Sigmoid colon (tissue), 6 donors: ENCODE measurements at regions not wholly inside any gene's neighbourhood (a gene's known extent, or its start where the extent isn't known, plus 50 kb on each side); places are given as distances from the start of the nearest gene placed in this dataset.

Experiments
- DNase-seq: peaks from one replicate; pipeline ENCODE4 v3.0.0-alpha.2; 2019
- H3K27ac ChIP-seq, 4 donors: fragments of 200-600 bp; sonication (generic); one replicate each; pipeline ENCODE4 v1.5.1; 2016 to 2019; ENCODE audit warnings: mild to moderate bottlenecking in 1 of 4
- H3K27me3 ChIP-seq, 3 donors: fragments of 200-600 bp; sonication (generic); one replicate each; pipeline ENCODE4 v1.5.1; 2019; ENCODE audit warnings: mild to moderate bottlenecking in 1 of 3
- H3K36me3 ChIP-seq, 4 donors: fragments of 200-600 bp; sonication (generic); one replicate each; pipeline ENCODE4 v1.5.1; 2016 to 2019
- H3K4me1 ChIP-seq, 4 donors: fragments of 200-600 bp; sonication (generic); one replicate each; pipeline ENCODE4 v1.5.1; 2017 to 2019
- H3K4me3 ChIP-seq, 4 donors: fragments of 200-600 bp; sonication (generic); one replicate each; pipeline ENCODE4 v1.5.1; 2017 to 2019; ENCODE audit warnings: mild to moderate bottlenecking in 2 of 4, moderate library complexity in 1 of 4
- H3K9me3 ChIP-seq, 4 donors: fragments of 200-600 bp in 3 of 4; sonication (generic) in 3 of 4; one replicate each; pipeline versions ENCODE4 v1.5.1 to v1.6.1; 2013 to 2019
- EP300 ChIP-seq, 4 donors: sonication (generic); formaldehyde crosslinking; IDR thresholded peaks; one replicate each; pipeline ENCODE4 v1.6.1; 2017; ENCODE audit warnings: antibody characterized with exemption in 4 of 4
- POLR2A ChIP-seq, 2 donors: fragments of 450-650 bp; IDR thresholded peaks; one replicate each; pipeline ENCODE4 v1.6.1; 2016; ENCODE audit warnings: antibody characterized with exemption in 2 of 2, mild to moderate bottlenecking in 2 of 2, moderate library complexity in 2 of 2
- POLR2AphosphoS5 ChIP-seq, 4 donors: sonication (generic); formaldehyde crosslinking; IDR thresholded peaks; one replicate each; pipeline ENCODE4 v1.6.1; 2017; ENCODE audit warnings: antibody characterized with exemption in 4 of 4
- WGBS, 2 donors: extraction: QIAGEN DNeasy Blood & Tissue Kit; methylation state at CpG; one replicate each; pipeline ENCODE4 v1.1.7; 2013; 5-methylcytosine and 5-hydroxymethylcytosine counted together
- intact Hi-C: fragments of 100-400 bp; cut with DNase I; formaldehyde crosslinking; loops from one replicate; pipeline ENCODE4 v1.15.1; 2023
- TF ChIP-seq, protein P1 (sequence below), 4 experiments: fragments of 450-650 bp in 3 of 4; fragments of 200-600 bp in 1 of 4; IDR thresholded peaks; one replicate each; pipeline ENCODE4 v1.5.1; 2016 to 2019; ENCODE audit warnings: antibody characterized with exemption in 4 of 4, mild to moderate bottlenecking in 3 of 4, moderate library complexity in 2 of 4
- donor health status: healthy with polysubstance abuse.
- donor health status: healthy.

DNA sequence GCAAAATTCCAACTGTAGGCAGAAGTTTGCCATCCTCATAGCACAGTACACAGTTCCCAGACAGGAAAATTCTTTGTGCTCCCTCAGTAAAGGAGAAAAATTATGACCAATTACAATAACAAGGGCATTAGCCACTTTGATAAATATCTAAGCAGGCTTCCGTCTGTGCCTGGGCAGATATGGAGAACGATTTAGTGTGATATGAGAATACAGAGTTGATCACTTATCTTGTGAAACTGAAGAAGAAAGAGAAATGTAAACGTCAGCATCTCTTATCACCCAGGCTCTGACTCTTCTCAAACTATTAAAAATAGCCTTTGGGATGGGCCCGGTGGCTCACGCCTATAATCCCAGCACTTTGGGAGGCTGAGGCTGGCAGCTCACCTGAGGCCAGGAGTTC is 54.5 kb upstream of the TIAM1 start:
- DNase-seq, result no peak
- no peaks in the 10 kb centered on the region for H3K4me1 ChIP-seq
- no peak overlapping the region for H3K4me3 ChIP-seq
- TF ChIP-seq POLR2AphosphoS5 (IDR thresholded peaks at IDR 0.05) (no peak), POLR2A (IDR thresholded peaks at IDR 0.05) (no peak), EP300 (IDR thresholded peaks at IDR 0.05) (no peak)
- TF ChIP-seq, protein P1, sequence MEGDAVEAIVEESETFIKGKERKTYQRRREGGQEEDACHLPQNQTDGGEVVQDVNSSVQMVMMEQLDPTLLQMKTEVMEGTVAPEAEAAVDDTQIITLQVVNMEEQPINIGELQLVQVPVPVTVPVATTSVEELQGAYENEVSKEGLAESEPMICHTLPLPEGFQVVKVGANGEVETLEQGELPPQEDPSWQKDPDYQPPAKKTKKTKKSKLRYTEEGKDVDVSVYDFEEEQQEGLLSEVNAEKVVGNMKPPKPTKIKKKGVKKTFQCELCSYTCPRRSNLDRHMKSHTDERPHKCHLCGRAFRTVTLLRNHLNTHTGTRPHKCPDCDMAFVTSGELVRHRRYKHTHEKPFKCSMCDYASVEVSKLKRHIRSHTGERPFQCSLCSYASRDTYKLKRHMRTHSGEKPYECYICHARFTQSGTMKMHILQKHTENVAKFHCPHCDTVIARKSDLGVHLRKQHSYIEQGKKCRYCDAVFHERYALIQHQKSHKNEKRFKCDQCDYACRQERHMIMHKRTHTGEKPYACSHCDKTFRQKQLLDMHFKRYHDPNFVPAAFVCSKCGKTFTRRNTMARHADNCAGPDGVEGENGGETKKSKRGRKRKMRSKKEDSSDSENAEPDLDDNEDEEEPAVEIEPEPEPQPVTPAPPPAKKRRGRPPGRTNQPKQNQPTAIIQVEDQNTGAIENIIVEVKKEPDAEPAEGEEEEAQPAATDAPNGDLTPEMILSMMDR (IDR thresholded peaks at IDR 0.05), result no peak
- H3K27ac ChIP-seq, result no peak overlapping the region
- intact Hi-C loops, result no loop called here
- no peaks in the 10 kb centered on the region for H3K27me3 ChIP-seq
- WGBS, 2 donors, result 71 to 74% methylated on average over 5 of the region's 5 CpGs
- H3K36me3 ChIP-seq, result no peaks in the 10 kb centered on the region
- H3K9me3 ChIP-seq, result no peaks in the 10 kb centered on the region

DNA sequence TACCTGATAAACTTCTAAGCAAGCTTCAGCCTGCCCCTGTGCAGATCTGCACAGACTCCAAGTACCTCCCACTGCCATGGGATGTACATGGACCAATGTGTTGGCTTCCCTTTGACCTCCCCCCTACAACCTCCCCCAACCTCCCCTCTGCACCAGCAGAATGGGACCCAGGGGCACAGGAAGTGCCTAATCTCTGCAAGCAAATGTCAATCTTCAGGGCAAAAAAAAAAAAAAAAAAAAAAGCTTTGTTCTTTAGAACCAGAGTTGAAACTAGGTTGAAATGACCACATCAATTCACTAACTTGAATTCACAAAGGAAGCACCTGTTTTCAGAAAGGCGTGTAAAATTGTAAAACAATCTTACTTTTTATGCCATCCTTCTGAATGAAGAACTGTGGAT is 53.9 kb upstream of the TIAM1 start:
- WGBS, 2 donors, result 11 to 16% methylated on average over 1 of the region's 1 CpG
- intact Hi-C loops, result no loop called here
- H3K9me3 ChIP-seq, result no peaks in the 10 kb centered on the region
- no peak for DNase-seq
- no peak overlapping the region for H3K27ac ChIP-seq
- TF ChIP-seq, protein P1 (IDR thresholded peaks at IDR 0.05), result no peak
- TF ChIP-seq EP300 (IDR thresholded peaks at IDR 0.05) (no peak), POLR2A (IDR thresholded peaks at IDR 0.05) (no peak), POLR2AphosphoS5 (IDR thresholded peaks at IDR 0.05) (no peak)
- no peaks in the 10 kb centered on the region for H3K4me1 ChIP-seq
- no peak overlapping the region for H3K4me3 ChIP-seq
- no peaks in the 10 kb centered on the region for H3K27me3 ChIP-seq
- no peaks in the 10 kb centered on the region for H3K36me3 ChIP-seq

DNA sequence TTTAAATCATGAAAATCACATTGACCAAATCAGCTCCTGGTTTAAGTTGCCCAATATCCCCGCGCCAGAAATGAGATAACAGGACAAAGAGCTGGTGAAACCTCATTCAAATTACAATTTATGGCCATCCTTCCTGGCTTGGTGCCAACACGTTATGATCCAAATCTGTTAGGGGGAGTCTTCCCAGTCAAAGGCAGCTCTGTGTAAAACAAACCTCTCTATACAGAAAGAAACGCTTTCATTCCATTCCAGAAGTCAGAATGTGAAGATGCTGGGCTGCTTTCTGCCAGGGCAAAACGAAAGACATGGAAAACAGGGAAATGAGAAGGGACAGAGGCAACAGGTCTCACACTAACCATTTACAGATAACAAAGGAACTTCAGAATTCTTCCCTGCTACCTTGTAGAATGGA is 53.5 kb upstream of the TIAM1 start:
- H3K4me1 ChIP-seq, result no peaks in the 10 kb centered on the region
- 11 to 22% methylated on average over 5 of the region's 5 CpGs for WGBS, 2 donors
- no peak for DNase-seq

DNA sequence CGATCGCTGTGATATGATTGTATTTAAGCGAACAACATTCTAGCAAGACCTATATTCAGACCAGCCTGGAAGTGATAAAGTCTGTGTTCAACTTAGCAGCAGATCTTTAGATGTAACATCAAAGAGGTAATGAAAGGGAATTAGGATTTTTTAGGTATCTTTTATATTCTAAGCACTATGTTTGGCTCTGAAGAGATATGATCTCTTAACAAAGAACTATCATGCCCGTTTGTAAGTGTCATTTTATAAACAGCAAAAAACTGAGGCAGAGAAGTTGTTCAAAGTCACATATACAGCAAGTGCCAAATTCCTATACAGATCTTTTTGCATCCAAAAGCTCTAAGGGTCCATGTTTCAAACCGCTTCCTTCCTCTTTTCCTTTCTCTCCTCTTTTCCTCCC is 53.0 kb upstream of the TIAM1 start:
- TF ChIP-seq POLR2AphosphoS5 (IDR thresholded peaks at IDR 0.05) (no peak), POLR2A (IDR thresholded peaks at IDR 0.05) (no peak), EP300 (IDR thresholded peaks at IDR 0.05) (no peak)
- TF ChIP-seq, protein P1 (IDR thresholded peaks at IDR 0.05), result no peak
- no peak overlapping the region for H3K4me3 ChIP-seq
- no peaks in the 10 kb centered on the region for H3K36me3 ChIP-seq
- no peaks in the 10 kb centered on the region for H3K4me1 ChIP-seq
- no peak overlapping the region for H3K27ac ChIP-seq
- H3K27me3 ChIP-seq, result no peaks in the 10 kb centered on the region
- intact Hi-C loops, result no loop called here
- WGBS, 2 donors, result 71 to 77% methylated on average over 5 of the region's 5 CpGs
- H3K9me3 ChIP-seq, result no peaks in the 10 kb centered on the region
- DNase-seq, result no peak

More for the DNA sequence above, 53.5 kb upstream of the TIAM1 start:
- Histone ChIP-seq H3K9me3 (no peaks in the 10 kb centered on the region), H3K36me3 (no peaks in the 10 kb centered on the region), H3K4me3 (no peak overlapping the region), H3K27me3 (no peaks in the 10 kb centered on the region), H3K27ac (no peak overlapping the region)
- TF ChIP-seq POLR2A (IDR thresholded peaks at IDR 0.05) (no peak), EP300 (IDR thresholded peaks at IDR 0.05) (no peak), POLR2AphosphoS5 (IDR thresholded peaks at IDR 0.05) (no peak)
- TF ChIP-seq, protein P1 (IDR thresholded peaks at IDR 0.05), result no peak
- intact Hi-C loops, result no loop called here

DNA sequence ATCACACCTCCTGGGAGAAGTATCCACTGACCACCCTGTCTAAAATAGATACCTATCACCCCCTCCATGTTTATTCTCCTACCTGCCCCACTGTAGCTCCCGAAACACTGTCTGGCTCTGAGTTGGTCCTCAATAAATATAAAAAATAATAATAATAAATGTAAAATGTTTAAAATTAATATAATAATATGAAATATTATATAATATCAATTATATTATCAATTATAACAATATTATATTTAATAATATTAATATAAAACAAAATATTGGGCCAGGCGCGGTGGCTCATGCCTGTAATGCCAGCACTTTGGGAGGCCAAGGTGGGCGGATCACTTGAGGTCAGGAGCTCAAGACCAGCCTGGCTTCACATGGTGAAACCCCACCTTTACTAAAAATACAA is 52.3 kb upstream of the TIAM1 start:
- H3K36me3 ChIP-seq, result no peaks in the 10 kb centered on the region
- no peaks in the 10 kb centered on the region for H3K9me3 ChIP-seq
- no peak overlapping the region for H3K4me3 ChIP-seq
- TF ChIP-seq, protein P1 (IDR thresholded peaks at IDR 0.05), result no peak
- TF ChIP-seq POLR2AphosphoS5 (IDR thresholded peaks at IDR 0.05), result no peak
- no peak for TF ChIP-seq POLR2A (IDR thresholded peaks at IDR 0.05)
- TF ChIP-seq EP300 (IDR thresholded peaks at IDR 0.05), result no peak
- intact Hi-C loops, result no loop called here
- H3K4me1 ChIP-seq, result no peaks in the 10 kb centered on the region
- H3K27me3 ChIP-seq, result no peaks in the 10 kb centered on the region
- H3K27ac ChIP-seq, result no peak overlapping the region
- DNase-seq, result no peak
- 97 to 99% methylated on average over 4 of the region's 4 CpGs for WGBS, 2 donors
